Transverse colon (tissue), 3 donors: ENCODE measurements at regions not wholly inside any gene's neighbourhood (a gene's known extent, or its start where the extent isn't known, plus 50 kb on each side); places are given as distances from the start of the nearest gene placed in this dataset.

Experiments used
- EP300 ChIP-seq: sonication (generic); formaldehyde crosslinking; IDR thresholded peaks from one replicate; pipeline ENCODE4 v1.6.1; 2017; ENCODE audit warnings: antibody characterized with exemption, low read depth
- POLR2AphosphoS5 ChIP-seq, 3 donors: sonication (generic); formaldehyde crosslinking; IDR thresholded peaks; one replicate each; pipeline ENCODE4 v1.6.1; 2016; ENCODE audit warnings: antibody characterized with exemption in 3 of 3

DNA sequence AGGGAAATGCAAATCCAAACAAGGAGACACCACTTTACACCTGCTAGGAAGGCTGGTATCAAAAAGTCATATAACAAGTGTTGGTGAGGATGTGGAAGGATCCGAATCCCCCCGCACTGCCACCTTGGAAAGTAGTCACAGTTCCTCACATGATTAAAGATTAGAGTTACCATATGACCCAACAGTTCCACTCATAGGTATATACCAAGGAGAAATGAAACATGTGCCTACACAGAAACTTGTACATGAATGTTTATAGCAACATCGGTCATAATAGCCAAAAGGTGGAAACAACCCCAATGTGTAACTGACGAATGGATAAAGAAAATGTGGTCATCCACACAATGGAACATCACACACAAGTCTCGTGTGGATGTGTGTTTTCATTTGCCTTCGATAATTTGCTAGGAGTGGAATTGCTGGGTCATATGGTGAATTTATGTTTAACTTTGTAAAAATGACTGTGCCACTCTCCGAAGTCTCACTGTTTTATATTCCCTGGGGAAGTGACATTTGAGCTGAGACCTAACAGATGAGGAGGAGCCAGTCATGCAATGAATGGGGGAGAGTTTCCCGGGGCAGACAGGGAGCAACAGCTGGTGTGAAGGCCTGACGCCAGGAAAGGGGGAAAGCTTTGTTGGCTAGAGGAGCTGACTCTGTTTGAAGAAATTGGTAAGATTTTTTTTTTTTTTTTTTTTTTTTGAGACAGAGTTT, 125.9 kb upstream of the MLN start:
- TF ChIP-seq EP300 (no peak), POLR2AphosphoS5 (IDR thresholded peaks at IDR 0.05) (no peak)
